AG08395 (cell line): ENCODE measurements at regions not wholly inside any gene's neighbourhood (a gene's known extent, or its start where the extent isn't known, plus 50 kb on each side); places are given as distances from the start of the nearest gene placed in this dataset.

Experiments used
- DNase-seq: peaks from one replicate; pipeline ENCODE4 v3.0.0; 2012; ENCODE audit warnings: mixed read lengths, low spot score

DNA sequence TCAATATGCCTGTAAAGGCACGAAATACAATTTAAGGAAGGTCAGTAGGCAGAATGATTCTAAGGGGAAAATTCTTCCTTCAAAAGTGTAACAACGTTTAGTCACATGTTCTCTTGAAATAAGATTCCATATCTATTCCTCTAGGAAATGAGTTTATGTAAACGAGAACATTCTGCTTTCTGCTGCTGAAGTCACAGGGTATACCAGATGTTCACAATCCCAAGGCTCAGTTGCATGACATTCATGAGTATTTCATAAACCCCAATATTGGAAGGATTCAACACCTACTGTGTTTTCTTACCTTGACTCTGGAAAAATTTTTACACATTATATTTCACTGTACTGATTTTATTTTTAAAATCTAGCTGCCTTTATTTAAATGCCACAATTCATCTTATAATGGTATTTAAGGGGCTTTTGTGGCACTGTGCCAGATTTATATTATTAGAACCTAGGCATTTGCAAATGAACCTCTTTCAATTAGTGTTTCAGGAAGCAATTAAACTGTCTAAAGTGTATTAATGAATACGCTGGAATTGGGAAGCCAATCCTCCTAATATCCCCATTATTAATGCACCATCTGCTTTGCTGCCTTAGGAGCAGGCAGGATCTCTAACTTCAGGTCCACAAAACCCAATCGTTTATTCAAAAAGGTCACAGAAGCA is 542.6 kb upstream of the KLHL29 start:
- DNase-seq: no peak

DNA sequence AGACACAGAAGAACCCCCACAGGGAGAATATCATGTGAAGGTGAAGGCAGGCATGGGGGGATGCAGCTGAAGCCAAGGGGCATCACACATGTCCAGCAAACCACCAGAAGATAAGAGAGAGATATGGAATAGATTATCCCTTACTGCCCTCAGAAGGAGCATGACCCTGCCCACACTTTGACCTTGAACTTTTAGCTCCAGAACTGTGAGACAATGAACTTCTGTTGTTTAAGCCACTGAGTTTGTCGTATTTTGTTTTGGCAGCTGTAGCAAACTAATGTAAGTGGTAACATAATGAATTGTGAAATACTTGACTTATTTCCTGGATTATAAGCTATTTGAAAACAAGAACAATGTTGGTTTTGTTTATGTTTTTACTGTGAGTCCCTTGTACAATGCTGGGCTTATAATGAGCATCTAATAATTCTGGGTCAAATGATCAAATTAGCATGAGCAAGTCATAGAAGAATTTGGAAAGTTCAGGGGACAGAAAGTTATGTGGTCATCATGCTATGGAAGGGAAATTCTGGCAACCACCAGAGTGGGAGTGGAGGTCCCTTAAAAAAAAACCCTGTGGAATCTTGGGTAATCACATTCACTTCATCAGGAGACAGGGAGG is 541.0 kb upstream of the KLHL29 start:
- DNase-seq: no peak

DNA sequence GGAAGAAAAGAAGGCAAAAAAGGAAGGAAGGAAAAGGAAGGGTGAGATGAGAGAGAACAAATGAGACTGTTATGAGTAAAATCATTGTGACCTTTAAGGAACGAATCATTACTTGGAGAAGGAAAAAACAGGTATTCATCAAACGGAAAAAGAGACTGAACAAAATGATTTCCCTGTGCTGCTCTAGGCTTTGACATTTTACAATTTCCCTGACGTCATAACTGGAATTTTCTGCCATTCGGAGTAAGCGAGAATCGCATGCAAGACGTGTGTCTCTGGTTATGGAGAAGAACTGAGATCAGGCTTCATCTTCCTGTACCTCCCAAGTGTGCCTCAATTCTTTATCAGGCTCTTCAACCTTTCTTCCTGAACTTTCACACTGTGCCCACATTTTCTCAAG is 534.7 kb upstream of the KLHL29 start:
- DNase-seq: no peak

DNA sequence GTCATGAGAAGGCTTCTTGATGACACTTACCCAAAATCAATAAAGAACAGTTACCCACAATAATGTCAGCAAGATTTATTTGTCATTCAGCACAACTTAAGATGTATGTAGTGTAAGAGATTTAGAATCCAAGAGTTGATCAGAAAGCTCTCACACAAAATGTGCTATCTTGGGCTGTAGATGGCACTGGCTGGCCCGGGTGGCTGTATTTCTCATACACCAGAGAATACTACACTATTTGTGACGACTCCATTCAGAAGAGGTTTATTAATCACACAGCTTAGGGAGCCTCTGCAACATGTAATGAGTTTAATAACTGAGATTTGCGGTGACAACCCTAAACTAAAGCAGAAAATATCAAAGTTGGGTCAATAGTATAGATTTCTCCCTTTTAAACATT is 530.4 kb upstream of the KLHL29 start:
- DNase-seq: no peak

DNA sequence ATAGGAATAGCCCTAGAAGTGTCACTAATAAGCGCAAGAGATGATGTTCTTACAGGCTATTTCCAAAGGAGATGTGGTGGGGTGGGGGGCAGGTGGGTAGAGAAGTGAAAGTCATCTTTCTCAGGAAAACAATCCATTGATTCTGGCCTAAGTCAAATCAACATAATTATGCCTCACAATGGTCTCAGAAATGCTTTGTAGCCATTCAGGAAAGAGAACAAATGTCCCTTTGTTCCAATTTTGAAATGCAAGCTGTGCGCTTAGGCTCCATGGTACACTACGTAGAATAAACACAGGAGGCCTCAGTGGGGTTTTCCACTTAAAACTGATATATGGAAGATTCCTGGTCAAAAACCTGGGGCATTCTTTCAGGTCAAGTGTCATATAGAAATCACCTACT is 529.9 kb upstream of the KLHL29 start:
- no peak for DNase-seq

DNA sequence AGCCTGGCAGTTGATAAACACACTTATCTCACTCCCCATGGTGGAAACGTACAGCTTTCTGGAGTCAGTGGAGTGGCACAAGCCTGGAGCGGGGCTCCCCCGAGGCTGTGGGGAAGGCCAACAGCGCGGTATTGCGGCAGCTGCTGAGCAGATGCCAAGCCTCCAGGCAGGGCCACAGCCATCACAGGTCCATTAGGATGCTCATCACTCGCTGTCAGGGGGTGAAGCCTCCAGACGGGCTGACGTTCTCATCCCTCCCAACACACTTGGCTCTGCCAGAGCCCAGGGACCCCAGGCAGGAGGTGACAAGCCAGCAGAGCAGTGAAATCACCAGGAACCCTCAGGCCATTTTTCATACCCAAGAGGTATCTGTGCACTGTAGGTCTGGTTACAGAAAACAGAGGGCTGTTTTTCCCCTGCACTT is 529.2 kb upstream of the KLHL29 start:
- DNase-seq: no peak

DNA sequence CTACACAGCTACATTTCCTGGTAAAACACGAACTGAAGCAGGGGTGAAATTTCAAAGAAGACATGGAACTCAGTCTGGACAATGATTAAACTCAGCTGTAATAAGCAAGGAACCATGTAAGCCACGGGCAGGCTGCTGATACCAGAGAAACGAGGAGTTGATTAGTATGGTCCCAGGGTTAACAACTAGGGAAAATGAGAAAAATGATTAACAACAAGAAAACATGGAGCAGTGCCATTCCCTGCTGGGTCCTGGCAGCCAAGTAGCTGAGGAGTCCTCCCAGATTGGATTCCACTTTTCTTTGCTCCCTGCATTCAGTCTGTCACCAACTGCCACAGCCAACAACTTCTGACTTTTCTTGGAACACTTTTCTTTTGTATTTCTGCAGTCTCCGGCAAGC is 517.0 kb upstream of the KLHL29 start:
- DNase-seq: no peak

DNA sequence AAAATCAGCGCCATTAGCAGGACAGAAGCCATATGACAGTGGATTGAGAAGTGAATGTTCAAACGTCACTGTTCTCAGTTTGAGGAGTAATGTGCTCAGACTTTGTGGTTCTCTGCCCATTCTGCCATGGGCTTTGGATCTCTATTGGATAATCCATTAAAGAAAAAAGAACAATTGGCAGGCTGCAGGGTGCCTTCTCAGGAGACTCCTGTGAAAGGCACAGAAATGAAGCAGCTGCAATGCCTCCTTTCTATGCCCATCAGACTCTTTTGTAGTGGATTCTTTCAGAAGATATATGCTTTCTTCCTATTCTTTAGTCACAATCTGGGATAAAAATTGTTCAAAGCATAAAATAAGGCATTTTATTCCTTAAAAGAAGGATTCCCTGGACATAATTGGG is 506.9 kb upstream of the KLHL29 start:
- DNase-seq: no peak

DNA sequence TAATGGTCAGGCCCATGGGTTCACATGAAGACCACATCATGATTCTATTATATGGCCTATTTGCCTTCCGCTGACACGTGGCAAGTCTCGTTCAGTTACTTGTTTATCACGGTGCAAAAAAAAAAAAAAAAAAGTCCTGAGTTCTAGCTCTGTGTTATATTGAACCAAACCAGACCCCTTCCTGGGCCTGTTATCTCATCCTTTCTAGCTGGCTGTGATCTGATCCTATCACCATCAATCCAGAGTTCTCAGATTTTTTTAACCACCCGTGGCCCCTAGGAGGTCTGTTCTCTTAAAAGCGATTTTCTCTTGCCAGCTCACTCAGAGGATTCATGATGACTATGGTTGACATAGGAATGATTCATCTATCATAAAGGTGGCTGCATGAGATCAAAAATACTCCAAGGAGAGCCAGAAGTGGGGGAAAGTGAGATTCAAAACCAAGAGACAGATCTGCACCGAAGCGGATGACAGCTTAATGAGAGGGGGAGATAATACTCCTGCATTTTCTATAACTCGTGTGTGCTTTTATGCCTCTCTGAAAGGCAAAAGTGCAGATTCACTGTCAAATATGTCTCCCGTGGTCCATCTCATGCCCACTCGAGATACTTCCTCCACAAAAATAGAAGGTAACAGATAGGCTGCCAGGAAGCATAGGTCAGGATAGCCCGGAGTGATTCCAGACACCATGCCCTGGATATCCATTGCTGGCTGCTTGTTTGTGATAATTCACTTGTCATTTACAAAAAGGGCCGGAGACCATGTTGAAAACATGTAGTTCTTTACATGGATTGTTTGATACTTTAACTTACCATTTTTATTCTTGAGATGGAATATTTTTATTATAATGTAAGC is 505.7 kb upstream of the KLHL29 start:
- no peak for DNase-seq

DNA sequence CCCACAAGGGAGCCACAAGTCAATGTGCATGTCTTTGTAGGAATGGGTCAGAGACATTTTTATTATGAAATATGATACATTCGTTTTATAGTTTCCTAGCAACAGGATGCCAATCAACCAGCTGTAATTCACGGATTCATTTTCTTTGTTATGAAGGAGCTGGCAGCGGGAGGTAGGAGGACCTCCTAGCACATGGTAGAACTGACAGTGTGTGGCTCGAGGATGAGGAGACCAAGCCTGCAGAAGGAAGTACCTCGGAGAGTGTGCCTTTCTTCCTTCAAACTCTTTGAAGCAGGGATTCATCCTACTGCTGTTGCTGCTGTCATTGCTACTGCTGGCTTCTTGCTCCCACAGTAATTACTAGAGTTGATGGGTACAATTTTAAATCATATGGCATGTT is 504.8 kb upstream of the KLHL29 start:
- no peak for DNase-seq

DNA sequence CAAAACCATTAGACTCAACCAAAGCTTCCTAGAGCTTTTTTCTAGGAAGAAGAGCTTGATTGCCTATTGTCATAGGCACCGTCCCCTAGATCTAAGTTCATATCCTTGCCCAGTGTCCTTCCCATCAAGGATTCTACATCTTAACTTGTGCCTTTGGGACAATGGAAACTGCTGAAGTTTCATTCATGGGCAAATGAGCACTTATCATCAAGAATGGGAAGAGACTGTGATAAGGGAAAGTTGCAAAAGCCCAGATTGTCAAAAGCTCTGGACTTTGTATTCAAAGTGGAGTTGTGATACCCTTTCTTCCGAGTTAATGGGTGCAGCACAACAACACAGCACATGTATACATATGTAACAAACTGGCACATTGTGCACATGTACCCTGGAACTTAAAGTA is 503.0 kb upstream of the KLHL29 start:
- no peak for DNase-seq

DNA sequence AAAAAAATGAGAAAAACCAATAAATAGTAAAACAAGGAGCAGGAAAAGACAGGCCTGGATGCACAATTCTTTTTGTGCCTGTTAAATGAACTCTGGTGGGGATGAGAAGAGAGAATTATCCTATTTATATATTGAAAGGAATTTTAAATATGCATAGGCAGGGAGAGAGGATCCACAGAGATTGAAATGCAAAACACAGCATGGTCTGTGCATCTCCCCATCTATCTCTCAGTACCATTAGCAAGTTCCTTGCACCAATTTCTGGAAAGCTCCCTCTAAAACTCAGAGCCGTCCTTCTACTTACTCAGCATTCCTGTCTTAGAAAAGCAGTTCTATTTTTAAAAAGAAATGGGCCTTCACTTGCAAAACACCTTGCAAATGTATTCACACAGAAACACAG is 502.3 kb upstream of the KLHL29 start:
- DNase-seq: no peak

DNA sequence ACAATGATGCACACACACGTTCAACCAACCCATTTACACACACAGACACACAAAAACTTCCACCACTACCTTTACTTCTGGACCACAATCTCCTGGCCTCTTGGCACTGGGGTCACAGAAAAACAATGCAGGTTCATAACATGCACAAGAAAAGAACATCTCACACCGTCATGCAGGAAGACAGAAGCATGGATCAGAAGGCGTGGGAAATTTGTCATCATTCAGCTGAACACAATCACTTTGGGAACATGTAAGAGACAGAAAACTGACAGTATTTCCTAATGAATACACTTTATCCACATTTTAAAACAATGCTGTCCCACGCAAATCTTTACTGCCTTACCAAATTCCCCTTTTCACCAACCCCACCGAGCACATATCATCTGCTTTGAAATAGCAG is 501.9 kb upstream of the KLHL29 start:
- no peak for DNase-seq

DNA sequence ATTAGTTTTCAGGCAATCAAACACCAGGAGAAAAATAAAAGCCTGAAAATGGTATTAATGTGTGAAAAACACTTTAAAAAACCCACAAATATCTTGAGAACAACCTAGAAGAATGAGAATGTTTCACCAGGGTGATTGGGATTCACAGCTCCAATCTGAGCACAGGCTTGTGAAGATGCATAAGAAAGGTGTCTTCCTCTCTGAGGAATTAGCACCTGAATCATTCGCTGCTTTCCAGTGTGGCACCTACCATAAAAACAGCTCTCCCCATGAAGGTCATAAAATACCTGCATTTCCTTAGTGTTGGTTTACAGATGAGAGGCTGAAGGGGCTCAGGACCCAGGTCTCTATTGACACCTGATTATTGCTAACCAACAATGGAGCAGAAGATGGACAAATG is 499.7 kb upstream of the KLHL29 start:
- DNase-seq: no peak

DNA sequence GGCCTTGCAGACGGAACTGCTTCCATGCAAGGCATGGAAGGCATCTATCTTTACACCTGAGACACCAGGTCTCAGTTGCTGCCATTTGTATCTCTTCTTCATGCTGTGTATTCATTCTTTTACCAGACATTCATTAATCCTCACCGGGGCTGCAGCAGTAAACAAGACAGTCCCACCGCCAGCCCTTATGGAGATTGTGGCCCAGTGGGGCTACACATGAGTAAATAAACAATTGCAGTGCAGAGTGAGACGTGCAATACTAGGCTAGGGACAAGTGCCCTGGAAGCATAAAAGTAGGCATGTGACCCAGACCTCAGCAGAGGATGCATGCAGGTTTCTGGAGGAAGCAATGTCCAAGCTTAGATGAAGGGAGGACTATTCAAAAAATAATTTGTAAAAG is 497.6 kb upstream of the KLHL29 start:
- DNase-seq: no peak

DNA sequence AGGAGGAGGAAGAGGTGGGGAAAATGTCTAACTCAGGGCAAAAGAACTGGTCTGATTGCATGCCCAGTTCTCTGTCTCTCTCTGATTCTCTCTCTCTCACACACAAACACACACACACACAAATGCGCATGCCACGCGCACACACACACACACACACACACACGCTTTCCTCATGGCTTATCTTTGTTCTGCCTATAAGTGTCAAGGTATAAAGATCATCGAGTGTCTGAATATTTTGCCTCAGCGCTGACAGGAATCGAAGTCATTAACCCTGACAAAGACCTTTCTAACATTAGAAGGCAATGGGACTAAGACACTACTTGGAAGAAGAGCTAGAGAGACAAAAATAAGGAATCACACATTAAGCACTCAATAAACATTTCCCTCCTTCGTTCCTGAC is 497.1 kb upstream of the KLHL29 start:
- DNase-seq: no peak

DNA sequence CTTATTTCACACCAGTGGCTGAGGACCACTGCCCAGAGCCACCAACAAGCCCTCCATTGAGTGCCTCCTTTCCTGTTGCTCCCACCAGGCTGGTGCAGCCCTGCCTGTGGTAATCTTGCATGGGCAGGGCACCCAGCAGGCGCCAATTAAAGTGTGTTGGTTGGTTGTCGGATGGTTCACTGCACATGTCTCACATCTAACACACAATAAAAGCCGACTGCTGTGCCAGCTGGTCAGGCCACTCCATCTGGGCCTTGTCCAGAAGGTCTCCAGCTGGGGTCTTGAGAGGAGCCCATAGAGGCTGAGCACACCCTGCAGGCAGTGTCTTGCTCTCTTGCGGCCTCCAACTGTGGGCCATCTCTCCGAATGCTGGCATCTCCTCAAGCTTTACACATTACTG is 494.8 kb upstream of the KLHL29 start:
- no peak for DNase-seq

DNA sequence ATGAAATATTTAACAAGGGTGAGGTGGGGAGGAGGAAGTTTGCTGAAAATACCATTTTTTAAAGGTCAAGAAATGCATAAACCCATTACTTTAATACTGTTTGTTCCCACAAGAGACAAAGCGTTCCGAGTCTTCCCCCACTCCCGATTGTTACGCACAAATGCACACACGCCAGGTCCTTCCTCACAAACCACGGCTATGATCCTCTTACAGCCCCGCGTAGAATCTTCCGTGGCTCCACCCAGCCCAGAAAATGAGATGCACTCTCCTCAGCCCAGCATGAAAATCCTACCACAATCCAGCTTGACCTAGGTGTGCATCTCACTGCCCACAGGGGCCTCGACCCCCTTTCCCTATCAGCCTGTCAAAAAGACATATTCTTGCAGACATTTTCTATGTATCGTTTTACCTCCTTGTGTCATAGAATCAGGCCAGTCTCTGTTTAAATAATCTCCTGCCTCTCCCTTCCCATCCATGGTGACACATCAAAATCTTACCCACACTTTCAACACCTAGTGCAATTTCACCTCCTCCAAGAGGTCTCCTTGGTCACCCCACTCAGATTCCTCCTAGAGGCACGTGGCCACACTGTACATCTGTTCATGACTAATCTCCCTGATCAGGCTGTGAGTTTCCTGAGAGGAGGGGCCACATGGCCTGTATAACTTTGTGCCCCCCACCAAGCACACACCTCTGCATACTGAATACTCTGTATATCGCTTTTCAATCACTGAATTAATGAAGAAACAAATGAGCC is 491.0 kb upstream of the KLHL29 start:
- no peak for DNase-seq

DNA sequence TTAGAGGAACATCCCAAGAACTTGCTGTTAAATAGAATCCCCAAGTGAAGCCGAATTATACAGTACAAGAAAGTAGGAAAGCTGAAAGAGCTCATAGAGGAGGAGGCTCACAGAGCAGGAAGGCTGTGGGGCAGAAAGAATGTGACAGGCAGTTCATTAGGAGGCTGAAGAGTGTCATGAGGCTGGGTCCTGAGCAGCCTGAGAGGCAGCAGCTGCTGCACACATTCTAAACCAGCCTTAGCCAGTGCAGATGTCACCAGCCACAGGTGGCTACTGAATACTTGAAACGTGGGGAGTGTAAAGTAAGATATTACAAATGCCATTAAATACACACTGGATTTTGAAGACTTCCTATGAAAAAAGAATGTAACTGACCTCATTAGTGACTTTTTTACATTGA is 490.2 kb upstream of the KLHL29 start:
- DNase-seq: no peak

DNA sequence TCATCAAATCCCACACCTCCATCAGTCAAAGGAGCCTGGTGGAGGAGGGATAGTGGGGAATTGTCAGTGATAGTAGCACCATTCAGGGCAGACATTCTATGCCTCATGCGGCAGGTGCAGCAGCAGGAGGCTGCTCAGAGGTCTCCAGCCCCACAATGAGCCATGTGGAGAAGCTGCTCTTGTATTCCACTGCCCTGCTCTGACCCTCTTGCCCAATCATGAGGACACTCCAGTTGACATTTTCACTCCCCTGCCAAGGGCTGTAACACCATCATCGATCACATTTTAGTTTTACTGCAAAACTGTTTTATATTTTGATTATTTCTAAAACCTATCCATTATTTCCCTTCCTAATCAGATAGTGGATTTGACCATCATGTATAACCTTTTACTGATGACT is 487.6 kb upstream of the KLHL29 start:
- DNase-seq: no peak

DNA sequence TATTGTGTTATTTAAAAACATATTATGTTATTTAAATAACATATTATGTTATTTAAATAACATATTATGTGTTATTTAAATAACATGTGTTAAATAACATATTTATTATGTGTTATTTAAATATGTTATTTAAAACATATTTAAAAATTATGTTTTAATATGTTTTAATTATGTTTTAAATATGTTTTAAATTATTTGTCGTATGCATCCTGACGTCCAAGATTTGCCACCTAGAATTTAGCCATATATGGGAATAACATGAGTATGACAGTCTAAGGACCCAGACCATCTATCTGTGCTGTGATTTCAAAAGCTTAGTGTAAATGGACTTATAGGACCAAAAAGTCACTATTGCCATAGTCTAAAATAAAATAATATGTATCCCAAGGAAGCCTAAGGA is 484.3 kb upstream of the KLHL29 start:
- DNase-seq: no peak

DNA sequence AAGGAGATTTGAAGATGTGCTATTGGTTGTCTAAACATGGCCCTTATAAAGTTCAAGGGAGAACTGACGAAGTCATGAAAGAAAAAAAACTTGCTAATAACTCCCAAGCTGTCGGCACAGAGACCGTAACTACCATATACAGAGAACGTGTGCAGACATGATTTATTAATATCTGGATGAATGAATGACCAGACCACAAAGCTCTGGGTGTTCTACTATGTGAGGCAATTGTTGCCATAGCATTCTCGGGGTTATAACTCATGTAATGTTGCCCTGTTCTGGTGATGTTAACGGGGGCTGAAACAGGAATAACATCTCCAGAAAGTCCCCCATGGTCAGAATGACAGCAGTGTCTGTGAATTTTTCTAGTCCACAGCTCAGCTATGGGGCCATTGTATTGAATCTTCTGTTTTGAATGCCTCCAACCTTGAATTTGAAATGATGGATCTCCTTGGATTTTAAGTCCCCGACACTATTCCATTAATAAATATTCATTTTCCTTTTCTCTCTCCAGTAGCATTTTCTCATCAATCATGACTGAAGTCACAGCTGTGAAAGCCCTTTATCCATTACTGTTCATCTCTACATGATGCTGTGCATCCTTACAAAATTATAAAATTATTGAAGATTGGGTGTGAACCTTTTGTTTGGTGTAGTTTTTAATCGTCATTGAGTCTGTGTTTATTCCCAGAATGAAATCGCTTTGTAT is 483.4 kb upstream of the KLHL29 start:
- no peak for DNase-seq
